Brain microvascular endothelial cell (primary cell): ENCODE measurements at regions not wholly inside any gene's neighbourhood (a gene's known extent, or its start where the extent isn't known, plus 50 kb on each side); places are given as distances from the start of the nearest gene placed in this dataset.

ENCODE experiments used
- DNase-seq: peaks from one replicate; pipeline ENCODE4 v3.0.0-alpha.2; 2020
- H3K27ac ChIP-seq: fragments of 250-450 bp; sonication (Bioruptor Pico); 2 replicates; pipeline ENCODE4 v1.5.1; 2020; ENCODE audit warnings: mild to moderate bottlenecking, moderate library complexity
- H3K27me3 ChIP-seq: fragments of 250-450 bp; sonication (Bioruptor Pico); replicated peaks from 2 replicates; pipeline ENCODE4 v1.5.1; 2020; ENCODE audit warnings: mild to moderate bottlenecking
- H3K36me3 ChIP-seq: fragments of 250-450 bp; sonication (Bioruptor Pico); replicated peaks from 2 replicates; pipeline ENCODE4 v1.5.1; 2020; ENCODE audit warnings: mild to moderate bottlenecking
- H3K4me3 ChIP-seq: 2 replicates; pipeline ENCODE4 v1.5.1; 2011; ENCODE audit warnings: low read depth, mild to moderate bottlenecking, control low read depth, low read length, moderate library complexity
- CTCF ChIP-seq: IDR thresholded peaks from 2 replicates; pipeline ENCODE4 v1.5.1; 2011; ENCODE audit warnings: low read depth, mild to moderate bottlenecking, moderate library complexity, low read length, control low read depth, inconsistent platforms; ENCODE audit errors: missing control alignments
- in situ Hi-C: cut with HindIII; loops from 2 replicates; pipeline ENCODE4 v1.10.0; 2017; ENCODE audit warnings: low sequenced_read_pairs, low pct_ligation_motif_present

DNA sequence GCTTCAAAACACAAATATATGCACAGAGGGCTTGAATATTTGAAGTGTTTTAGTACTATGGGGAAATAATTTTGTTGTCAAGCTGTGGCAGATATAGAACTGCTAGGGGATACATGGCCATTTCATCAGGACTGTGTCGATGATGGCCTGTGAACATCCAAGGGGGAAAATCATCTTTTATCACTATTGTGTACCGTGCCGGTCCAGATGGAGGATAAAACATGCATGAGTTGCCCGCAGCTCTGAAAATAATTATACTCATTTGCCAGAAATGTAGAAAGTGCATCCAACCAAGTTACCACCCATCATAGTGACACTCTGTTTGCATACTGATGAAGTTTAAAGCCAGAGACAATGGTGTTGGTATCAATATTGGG, 405.9 kb downstream of the ZSWIM6 start:
- Histone ChIP-seq H3K36me3 (no peaks in the 10 kb centered on the region), H3K27me3 (no peaks in the 10 kb centered on the region), H3K4me3 (no peak overlapping the region), H3K27ac (no peak overlapping the region)
- TF ChIP-seq CTCF, result no peak
- in situ Hi-C loops, result no loop called here
- no peak for DNase-seq

DNA sequence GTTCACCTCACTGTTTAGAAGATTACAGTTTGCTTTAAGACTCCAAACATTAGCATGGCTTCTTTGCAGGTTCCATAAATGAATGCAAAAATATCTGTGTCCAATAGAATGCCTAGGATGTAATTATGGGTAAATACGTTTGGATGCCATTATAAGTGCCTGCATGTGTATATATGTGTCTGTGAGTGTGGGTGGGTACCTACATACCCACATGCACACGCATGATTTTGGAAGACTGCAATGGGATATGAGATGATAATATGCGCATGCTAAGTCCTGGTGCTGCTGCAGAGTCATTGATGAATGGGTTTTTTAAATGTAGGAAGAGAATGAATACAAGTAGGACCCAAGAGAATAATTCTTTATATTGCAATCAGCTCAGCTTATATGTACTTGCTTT, 406.4 kb downstream of the ZSWIM6 start:
- Histone ChIP-seq H3K36me3 (no peaks in the 10 kb centered on the region), H3K27ac (no peak overlapping the region), H3K4me3 (no peak overlapping the region), H3K27me3 (no peaks in the 10 kb centered on the region)
- DNase-seq, result no peak
- in situ Hi-C loops, result no loop called here
- TF ChIP-seq CTCF, result no peak

DNA sequence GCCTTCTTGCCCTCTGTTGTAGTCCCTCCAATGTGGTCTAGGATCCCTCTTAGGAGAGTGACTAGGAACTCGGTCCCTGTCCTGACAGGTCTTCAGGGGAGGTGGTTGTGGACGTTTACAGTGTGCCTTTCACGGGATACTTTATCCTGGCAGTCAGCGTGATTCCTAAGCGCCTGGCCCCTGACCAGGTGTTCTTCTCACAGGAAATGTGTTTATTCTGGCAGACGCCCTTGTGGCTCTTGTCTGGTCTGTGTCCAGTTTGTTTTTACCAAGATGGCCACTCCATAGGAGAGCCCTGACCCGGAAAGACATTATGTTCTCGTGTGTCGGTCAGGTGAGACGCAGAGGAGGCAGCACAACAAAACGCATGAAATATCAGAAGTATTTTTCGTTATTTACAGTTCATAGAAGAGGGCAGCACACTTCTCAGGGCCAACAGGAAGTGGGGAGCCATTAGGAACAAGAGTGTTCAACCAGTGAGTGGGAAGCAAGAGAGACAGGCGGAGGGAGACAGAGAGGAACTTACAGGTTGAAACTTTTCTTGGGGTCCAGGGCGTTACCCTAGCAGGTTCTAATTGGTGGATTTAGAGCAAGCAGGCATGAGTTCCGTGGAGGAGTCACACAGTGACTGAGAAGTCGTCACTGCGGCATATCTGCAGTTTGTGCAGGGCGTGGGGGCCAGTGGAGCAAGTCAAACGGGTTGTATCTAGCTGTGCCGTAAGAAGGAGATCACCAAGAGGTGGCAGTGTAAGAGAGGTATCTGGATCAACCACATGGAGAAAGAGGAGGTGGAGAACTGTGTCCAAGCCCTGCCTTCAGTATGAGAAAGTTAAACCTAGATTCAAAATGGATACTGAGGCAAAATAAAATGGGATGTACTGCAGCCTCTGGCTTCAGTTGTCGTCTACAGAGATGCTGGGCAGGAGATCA, 412.9 kb downstream of the ZSWIM6 start:
- DNase-seq, result no peak
- Histone ChIP-seq H3K27me3 (no peaks in the 10 kb centered on the region), H3K27ac (no peak overlapping the region), H3K4me3 (no peak overlapping the region), H3K36me3 (no peaks in the 10 kb centered on the region)
- no peak for TF ChIP-seq CTCF
- in situ Hi-C loops, result no loop called here

DNA sequence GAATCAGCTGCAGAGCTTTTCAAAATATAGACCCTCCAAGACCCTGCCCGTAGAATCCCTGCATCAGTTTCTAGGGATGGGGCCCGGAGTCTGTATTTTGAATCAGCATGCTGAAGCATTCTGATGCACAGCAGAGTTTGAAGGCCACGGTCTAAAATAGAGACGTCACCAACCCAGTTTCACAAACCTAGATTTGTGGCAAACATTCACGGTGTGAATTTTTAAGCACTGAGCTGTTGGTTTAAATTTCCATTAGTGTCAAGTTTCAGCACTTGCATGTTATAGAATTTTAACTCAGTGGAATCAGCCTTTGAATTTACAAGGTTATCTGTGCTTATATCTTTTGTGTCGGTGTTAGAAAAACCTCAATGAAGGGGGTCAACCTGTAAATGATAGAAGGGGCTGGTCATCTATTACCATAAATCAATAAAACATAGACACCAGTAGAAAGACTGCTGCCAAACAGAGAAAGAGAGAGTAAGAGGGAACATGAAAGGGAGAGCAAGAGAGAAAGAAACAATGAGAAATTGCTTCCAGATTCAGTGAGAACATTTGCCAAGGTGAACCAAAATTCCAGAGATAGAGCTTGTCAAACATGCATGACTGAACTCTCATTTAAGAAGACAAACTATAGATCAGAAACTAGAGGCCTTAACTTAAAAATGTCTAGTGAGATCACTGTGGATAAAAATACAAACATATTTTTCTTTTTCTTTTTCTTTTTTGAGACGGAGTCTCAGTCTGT, 414.9 kb downstream of the ZSWIM6 start:
- no peak for TF ChIP-seq CTCF
- Histone ChIP-seq H3K36me3 (no peaks in the 10 kb centered on the region), H3K4me3 (no peak overlapping the region), H3K27me3 (no peaks in the 10 kb centered on the region), H3K27ac (no peak overlapping the region)
- in situ Hi-C loops, result no loop called here
- DNase-seq, result no peak

GRCh38 chr5:61748121-61748520, 416.1 kb downstream of the ZSWIM6 start:
- no peak for TF ChIP-seq CTCF
- no peaks in the 10 kb centered on the region for H3K27me3 ChIP-seq
- no peaks in the 10 kb centered on the region for H3K36me3 ChIP-seq
- in situ Hi-C loops, result no loop called here
- H3K4me3 ChIP-seq, result no peak overlapping the region
- H3K27ac ChIP-seq, result no peak overlapping the region
- no peak for DNase-seq
